GM21825 (cell line): ENCODE measurements at regions not wholly inside any gene's neighbourhood (a gene's known extent, or its start where the extent isn't known, plus 50 kb on each side); places are given as distances from the start of the nearest gene placed in this dataset.
"Not testable (repeated sequence)": the region's sequence is repeated elsewhere in the genome, so short reads cannot be mapped to it uniquely, and the experiment has no call there.

Experiments used
- ATAC-seq: cut with Tn5 transposase; IDR thresholded peaks from one replicate; pipeline ENCODE4 v1.9.1; 2021; ENCODE audit warnings: mild to moderate bottlenecking, moderate library complexity; ENCODE audit not compliant: unreplicated experiment

DNA sequence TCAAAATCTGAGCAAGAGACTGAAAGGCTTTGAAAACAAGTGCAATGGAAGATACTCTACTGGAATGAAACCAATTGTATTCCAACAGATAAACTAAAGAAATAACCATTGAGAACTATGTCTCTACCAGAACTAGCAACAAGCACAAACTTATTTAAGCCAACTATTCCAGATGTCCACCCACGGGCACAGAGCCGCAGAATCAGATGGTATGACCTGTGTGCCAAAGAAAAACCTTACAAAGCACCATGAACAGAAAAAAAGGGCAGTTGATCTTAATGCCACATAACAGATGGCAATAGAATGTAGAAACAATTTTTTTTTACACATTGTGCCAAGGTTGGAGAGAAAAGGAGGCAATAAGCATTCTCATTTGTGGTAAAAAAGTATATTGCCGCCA is 269.3 kb upstream of the ADGRL3 start:
- ATAC-seq: no peak

DNA sequence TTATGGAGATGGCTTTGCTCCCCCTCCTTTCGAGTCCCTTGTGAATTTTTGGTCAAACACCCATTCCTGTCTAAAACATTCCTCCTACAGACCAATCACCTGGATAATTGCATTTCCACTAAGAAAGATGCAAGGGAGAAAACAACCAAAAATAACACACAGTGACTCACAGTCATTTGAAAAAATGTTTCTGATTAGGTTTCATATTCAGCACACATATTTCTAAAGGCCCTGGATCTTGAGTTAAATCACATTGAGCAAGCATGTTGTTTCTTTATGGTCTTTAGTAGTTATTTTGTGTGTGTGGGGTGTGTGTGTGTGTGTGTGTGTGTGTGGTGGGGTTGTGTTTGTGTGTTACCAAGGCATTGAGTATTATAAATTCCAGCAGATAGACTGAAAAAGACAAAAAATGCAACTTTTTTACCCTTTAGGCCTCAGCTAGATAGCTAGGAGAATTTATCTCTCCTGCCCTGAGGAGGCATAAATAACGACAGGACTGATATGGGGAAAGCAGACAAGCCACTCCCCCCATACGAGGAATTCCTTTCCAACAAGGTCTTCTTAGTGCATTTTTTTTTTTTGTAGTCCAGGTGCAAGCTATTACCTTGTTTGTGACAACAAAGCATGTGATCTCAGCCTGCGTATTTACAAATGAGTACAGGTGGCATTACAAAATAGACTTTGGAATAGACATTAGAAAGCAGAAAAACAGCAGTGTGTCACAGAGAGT is 265.4 kb upstream of the ADGRL3 start:
- ATAC-seq: no peak

DNA sequence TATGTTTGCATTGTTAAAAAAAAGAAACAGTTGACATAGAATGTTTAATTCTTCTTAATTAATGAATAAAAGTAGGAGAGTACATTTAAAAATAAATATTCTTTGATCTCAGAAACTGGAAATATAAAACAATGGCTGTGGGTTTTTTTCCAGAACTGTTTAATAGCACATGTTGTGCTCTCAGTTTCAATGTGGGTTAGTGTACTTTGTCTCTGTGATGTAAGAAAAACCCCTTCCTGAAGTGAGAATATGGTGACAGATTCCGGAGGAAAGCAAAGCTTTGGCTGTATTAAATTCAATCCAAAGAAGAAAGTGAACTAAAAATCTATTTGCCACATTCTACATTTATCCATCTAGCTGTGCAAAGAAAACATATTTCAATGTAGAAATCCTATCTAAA is 261.9 kb upstream of the ADGRL3 start:
- ATAC-seq: no peak

DNA sequence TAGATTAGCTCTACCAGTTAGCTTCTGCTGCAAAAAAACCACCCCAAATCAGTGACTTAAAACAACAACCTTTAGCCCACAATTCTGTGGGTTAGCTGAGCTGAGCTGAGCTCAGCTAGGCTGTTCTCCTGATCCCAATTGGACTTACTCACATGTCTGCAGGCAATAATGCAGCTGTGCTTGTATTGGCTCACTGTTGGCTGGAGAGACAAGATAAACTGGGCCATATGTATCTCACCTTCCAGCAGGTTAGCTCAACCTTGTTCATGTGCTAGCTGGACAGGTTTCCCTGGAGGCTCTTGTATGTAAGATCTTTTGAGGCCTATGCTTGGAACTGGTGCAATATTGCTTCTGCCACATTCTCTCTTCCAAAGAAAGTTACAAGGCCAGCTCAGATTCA is 261.5 kb upstream of the ADGRL3 start:
- ATAC-seq: no peak

DNA sequence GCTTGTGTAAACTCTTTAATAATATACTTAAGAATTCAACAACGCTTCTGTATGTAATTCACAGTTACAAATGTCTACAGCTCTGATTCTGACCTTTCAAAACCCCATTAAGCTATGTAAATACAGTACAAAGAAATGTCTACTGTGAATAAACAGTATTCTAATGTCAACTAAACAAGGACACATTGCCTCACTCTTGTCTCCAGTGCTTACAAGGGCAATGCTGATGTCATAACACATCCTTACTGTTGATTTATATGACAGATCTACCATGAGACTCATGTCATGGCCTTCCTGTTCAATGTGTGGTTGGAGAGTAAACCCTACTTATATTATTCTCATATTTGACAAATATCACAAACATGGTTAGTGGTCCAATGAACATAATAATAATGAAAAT is 256.1 kb upstream of the ADGRL3 start:
- no peak for ATAC-seq

DNA sequence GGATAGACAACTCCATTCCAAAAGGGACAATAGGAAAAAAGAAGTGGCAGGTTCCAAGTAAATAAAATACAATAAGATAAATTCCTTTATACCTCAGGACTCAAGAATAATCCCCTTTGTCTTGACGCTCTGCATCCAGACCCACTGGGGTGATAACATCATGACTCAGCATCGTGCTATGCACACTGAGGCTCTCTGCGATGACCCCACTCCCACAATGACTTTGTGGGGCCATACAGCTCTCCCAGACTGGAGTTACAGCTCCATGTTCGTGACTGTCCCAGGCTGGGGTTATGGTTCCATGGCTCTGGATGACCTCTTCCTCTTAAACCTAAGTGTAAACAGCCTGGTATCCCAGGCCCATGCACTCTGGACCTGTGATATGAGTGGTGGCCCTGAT is 254.5 kb upstream of the ADGRL3 start:
- no peak for ATAC-seq

DNA sequence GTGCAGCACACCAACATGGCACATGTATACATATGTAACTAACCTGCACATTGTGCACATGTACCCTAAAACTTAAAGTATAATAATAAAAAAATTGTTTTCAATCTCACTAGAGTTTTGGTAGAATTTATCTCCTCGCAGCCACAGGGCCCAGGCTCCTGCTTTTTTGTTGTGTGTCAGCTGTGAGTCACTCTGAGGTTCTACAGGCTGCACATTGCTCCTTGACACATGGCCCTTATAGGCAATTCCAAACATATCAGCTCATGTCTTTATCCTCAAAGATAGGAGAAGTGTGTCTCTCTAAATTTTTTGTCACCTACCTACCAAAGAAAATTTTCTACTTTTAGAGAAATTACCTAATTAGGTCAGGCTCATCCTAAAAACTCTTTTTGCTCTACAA is 252.1 kb upstream of the ADGRL3 start:
- no peak for ATAC-seq

DNA sequence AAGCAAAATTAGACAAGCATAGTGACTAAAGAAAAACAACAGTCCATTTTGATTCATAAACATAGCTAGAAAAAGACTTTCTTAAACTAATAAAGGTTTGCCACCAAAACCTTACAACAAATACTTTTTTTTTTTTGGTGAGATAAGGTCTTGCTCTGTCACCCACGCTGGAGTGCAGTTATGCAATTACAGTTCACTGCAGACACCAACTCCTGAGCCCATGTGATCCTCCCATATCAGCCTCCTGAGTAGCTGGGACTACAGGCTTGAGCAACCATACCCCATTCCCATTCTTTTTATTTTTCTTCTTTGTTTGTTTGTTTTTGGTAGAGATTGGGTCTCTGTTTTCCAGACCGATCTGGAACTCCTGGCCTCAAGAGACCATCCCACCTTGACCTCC is 247.2 kb upstream of the ADGRL3 start:
- ATAC-seq: no peak

DNA sequence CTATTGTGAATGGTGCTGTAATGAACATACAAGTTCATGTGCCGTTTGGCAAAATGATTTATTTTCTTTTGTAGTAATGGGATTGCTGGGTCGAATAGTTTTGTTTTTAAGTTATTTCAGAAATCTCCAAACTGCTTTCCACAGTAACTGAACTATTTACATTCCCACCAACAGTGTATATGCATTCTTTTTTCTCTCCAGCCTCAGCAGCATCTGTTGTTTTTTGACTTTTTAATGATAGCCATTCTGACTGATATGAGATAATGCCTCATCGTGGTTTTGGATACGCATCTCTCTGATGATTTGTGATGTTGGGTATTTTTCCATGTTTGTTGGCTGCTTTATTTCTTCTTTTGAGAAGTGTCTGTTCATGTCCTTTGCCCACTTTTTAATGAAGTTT is 246.3 kb upstream of the ADGRL3 start:
- ATAC-seq: no peak

DNA sequence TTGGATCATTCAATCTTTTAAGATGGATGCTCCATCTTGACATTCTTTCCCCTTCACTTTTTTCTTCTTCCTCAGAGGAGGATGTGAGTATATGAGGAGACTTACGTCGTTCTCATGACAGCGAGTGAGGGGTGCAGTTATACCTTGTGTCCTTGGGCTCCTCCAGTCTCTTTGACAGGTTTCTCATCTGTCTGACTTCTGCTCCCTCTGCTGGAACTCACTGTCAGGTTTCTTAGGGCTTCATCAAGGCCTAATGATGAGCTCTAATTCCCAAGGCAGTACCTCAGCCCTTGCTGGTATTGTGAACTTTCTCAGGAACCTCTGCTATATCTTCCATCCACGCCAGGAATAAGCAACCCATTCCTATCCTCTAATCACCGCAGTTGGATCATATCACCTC is 237.8 kb upstream of the ADGRL3 start:
- no peak for ATAC-seq

DNA sequence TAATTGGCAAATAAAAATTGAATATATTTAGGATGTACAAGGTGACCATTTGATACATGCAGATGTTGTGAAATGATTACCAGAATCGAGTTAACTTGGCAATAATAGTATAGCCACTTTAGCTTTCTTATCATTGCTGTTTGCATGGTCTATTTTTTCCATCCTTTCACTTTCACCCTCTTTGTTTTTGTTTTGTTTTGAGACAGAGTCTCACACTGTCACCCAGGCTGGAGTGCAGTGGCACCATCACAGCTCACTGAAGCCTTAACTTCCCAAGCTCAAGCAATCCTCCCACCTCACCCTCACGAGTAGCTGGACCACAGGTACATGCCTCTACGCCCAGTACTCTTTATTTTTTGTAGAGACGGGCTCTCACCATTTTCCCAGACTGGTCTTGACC is 218.6 kb upstream of the ADGRL3 start:
- ATAC-seq: no peak

DNA sequence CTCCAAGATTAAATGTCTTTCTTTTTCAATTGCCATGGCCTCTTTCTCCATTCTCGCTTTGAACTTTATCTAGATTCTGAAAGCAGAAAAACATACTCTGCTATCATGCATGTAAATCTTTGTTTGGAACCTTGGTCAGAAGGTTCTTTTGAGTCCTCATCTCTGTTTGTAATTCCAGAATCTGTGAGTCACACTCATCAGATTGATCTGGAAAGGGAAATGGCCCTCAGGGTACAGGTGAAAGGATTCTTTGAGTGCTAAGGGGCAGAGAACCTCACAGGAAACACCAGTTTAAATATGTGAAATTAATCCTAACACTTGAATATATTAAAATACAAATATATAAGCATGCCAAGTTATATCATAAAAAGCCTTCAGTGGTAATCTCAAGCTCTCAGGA is 211.0 kb upstream of the ADGRL3 start:
- no peak for ATAC-seq

DNA sequence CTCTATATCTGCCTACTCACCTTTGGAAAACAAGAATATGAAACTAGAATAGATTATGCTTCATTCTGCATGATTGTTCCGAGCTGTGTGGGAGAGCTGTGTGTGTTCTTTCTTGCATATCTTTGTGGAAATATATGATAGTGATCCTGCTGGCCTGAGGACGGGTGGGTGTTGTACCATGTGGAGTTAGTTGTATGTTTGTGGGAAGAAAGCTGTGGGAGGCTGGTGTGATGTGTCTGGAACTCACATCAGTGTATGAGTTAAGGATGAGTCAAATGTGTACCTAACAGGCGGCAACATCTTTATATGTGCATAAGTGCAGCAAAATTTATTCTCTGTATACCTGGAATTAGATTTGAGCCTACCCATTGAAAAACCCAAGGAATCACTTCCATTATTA is 208.1 kb upstream of the ADGRL3 start:
- ATAC-seq: no peak

DNA sequence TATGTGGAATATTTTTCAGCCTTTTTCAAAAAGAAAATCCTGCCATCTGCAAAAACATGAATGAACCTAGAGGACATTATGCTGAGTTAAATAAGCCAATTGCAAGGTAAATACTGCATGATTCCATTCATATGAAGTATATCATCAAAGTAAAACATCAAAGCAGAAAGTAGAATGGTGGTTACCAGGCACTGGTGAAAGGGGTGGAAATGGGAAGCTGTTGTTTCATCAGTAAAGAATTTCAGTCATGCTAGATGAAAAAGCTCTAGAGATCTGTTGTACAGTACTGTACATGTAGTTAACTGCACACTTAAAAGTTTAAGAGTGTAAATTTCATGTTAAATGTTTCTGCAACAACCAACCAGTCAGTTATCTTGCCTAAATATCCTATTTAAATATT is 196.8 kb upstream of the ADGRL3 start:
- ATAC-seq: no peak

DNA sequence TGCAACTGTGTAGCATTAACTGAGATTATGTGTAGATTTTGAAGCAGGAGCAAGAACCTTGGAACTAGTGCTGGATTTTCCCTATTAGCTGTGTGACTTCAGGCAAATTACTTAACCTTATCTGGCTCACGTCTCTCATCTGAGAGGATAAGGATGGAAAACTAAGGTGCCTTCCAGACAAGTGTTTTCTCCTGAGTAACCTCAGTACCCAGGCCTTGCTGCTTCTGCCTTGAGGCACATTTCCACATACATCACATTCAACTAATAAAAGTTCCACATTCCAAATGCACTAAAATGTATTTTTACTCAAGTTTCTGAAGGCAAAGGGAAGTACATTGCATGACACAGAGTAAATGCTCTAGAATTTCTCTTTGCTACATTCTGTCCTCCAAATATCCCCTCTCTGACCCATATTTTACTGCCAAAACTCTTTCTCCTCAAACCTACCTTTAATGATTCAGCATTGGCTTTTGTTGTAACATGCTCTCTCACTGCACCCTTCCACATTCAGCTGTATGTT is 195.4 kb upstream of the ADGRL3 start:
- no peak for ATAC-seq

DNA sequence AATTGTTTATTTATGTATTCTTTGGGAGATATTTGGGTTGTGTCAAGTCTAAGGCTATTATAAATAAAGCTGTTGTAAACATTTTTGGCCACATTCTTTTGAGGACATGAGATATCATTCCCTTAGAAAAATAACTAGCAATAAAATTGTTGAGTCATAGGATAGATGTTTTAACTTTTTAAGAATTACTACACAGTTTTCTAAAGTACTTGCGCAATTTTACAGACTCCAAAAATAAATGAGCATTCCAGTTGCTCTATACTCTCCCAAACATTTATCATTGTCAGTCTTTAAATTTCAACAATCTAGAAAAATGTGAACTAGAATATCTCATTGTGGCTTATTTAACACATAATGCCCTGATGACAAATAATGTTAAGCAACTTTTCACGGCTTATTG is 189.1 kb upstream of the ADGRL3 start:
- ATAC-seq: no peak

DNA sequence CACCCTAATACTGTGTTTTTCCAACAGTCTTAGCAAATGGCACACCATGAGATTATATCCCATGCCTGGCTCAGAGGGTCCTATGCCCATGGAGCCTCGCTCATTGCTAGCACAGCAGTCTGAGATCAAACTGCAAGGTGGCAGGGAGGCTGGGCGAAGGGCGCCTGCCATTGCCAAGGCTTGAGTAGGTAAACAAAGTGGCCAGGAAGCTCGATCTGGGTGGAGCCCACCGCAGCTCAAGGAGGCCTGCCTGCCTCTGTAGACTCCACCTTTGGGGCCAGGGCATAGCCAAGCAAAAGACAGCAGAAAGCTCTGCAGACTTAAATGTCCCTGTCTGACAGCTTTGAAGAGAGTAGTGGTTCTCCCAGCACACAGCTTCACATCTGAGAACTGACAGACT is 188.2 kb upstream of the ADGRL3 start:
- ATAC-seq: not testable (repeated sequence)

DNA sequence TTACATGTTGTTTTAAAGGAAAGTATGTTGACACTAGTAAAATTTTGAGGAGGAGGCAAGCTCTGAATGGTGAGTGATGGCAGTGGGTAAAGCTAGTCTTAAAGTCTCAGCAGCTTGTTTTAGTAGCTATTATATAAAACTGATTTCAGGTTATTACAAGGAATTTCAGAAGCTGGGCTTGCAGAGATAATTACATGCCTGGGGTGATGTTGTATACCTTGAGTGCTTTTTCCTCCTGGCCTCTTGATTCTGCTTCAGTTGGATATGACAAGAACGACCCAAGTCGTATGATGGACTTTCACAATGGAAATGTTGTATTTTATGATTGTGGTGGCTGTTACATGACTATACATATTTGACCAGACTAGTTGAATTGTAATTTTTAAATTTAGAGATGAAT is 175.5 kb upstream of the ADGRL3 start:
- ATAC-seq: no peak

DNA sequence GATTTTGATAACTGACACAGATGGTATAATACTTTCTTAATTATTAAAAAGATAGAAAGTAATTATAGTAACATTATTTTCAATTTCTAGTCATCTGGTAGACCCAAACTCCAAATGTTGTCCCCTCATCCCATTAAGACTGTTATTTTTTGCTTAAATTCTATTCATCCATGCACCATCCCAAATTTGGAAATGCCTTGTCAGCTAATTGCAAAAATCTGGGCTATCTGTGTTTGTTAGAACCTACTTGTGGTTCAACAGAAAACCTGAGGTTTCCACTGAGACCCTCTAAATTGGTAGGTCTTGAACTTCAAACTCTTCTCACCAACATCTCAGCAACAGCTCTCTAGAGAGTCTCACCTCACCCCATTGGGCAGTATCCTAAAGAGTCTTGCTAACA is 172.2 kb upstream of the ADGRL3 start:
- no peak for ATAC-seq

DNA sequence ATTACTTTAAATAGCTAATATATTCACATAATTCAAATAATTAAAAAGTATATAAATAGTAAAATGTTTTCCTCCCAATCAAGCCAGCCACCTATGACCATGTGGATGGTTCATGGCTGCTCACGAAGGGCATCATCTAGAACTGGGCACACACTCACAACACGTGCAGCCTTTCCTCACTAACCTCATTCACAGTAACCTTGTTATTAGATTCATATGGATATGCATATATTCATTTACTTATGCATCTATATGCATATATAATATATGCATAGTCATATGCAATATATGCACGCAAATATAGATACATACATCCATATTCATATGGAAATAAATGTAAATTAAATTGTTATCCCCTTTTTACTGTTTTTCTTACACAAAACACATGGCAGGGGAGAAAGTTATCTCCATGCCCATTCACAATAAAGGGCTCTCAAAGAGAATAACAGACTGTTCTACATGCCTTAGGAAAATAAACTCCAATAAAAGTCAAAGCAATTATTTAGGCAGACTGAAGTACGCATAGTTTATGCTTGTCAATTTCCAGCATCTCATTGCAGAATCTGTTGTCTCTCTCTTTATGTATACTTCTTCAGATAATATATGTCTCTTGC is 163.9 kb upstream of the ADGRL3 start:
- ATAC-seq: no peak

DNA sequence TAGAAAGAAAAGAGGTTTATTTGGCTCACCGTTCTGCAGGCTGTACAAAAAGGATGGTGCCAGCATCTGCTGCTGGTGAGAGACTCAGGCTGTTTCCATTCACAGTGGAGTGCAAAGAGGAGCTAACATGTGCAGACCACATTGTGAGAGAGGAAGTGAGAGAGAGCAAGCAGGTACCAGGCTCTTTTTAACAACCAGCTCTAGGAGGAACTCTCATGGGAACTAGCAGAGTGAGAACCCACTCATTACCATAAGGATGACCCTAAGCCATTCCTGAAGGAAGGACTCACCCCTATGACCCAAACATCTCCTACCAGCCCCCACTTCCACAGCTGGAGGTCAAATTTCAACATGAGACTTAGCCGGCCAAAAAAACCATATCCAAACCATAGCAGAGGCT is 158.6 kb upstream of the ADGRL3 start:
- no peak for ATAC-seq

DNA sequence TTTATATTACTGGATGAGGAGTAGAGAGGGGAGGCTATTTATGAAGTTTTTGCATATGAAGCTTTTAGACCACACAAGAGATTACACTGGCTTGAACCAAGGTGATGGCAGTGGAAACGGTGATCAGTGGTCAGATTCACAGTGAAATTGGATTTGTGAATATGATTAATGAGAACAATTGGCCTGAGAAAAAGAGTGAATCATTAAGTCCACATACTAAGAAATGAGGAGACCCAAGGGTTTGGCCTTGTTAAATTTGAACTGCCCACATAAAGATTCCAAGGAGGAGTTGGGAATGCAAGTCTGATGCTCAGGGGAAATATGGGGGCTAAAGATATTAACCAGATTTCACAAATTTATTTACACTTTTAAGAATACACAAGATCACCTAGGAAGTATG is 155.3 kb upstream of the ADGRL3 start:
- ATAC-seq: no peak

DNA sequence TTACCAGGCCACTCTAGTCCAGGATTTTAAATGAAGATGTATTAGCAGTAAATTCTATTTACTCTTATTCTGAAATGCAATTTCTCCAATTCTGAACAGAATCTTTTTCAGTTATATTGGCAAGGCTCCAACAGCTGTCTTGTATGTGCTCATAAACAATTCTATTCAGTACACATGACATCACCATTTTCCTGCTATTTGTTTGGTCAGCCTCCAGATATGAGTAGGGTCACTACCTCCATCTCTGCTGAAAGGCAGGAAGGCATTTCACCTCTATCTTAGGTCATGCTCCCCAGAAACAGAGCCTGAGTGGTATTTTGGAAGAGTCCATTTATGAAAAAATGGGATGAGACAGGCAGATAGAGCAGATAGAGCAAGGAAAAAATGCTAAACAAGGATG is 151.1 kb upstream of the ADGRL3 start:
- ATAC-seq: no peak
